Motor neuron (in vitro differentiated cells): ENCODE measurements at regions not wholly inside any gene's neighbourhood (a gene's known extent, or its start where the extent isn't known, plus 50 kb on each side); places are given as distances from the start of the nearest gene placed in this dataset.

Experiments
- ATAC-seq, 8 experiments: fragments of 200-7000 bp; cut with Tn5 transposase; replicated peaks in 6 of 8; 2 replicates each; pipeline ENCODE4 v1.8.0; 2021; ENCODE audit warnings: mild to moderate bottlenecking in 8 of 8, moderate library complexity in 8 of 8
- H3K27ac ChIP-seq, 2 donors: fragments of 250-450 bp; sonication (Bioruptor Pico); 2 replicates each; pipeline ENCODE4 v1.9.0; 2021; ENCODE audit warnings: antibody characterized with exemption in 2 of 2, mild to moderate bottlenecking in 2 of 2, moderate library complexity in 1 of 2
- H3K4me1 ChIP-seq, 2 donors: fragments of 250-450 bp; sonication (Bioruptor Pico); replicated peaks in 1 of 2; 2 replicates each; pipeline ENCODE4 v1.6.1; 2021; ENCODE audit warnings: antibody characterized with exemption in 2 of 2, mild to moderate bottlenecking in 2 of 2, moderate library complexity in 1 of 2
- H3K4me3 ChIP-seq, 5 donors: fragments of 250-450 bp; sonication (Bioruptor Pico); 2 replicates each; pipeline ENCODE4 v1.9.0; 2021; ENCODE audit warnings: antibody characterized with exemption in 5 of 5, mild to moderate bottlenecking in 5 of 5, moderate library complexity in 4 of 5
- WGBS, 10 experiments: fragments of 450-650 bp; shearing (Covaris generic); methylation state at CpG; one replicate each; pipeline ENCODE4 v1.0.0; 2022; 5-methylcytosine and 5-hydroxymethylcytosine counted together
- in situ Hi-C, 9 experiments: fragments of 400-800 bp; cut with MboI; loops; one replicate each; pipeline ENCODE4 v1.15.0; 2021; ENCODE audit warnings: low sequenced_read_pairs in 9 of 9, low pct_unique_long_range_greater_than_20kb in 2 of 9; ENCODE audit not compliant: unreplicated experiment in 9 of 9

DNA sequence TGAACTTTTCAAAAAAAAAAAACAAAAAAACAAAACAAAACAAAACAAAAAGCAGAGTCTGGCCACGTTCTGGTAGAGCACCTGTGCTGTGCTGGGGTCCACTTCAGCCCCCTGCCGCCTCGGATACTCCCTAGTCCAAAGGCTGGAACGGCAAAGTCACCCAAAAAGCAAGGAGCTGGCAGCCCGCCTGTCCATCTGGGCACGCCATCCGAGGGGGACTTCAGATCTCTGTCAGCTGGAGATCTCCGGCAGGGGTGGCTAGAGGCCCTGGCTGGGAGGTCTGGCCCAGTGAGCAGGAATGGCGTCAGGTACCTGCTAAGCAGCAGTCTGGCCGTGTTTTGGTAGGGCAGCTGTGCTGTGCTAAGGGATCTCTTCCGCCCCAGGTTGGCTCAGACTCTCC lies 152.3 kb upstream of the ZNF516 start:
- no peak for ATAC-seq
- no peak overlapping the region for H3K27ac ChIP-seq
- 30 to 100% (median 79%) methylated on average over 1 to 11 of the region's 11 CpGs; no CpG with 5 or more reads in 1 of the 10 experiments for WGBS, 10 experiments
- no peaks in the 10 kb centered on the region for H3K4me1 ChIP-seq
- in situ Hi-C loops, result no loop called here
- no peak overlapping the region for H3K4me3 ChIP-seq

DNA sequence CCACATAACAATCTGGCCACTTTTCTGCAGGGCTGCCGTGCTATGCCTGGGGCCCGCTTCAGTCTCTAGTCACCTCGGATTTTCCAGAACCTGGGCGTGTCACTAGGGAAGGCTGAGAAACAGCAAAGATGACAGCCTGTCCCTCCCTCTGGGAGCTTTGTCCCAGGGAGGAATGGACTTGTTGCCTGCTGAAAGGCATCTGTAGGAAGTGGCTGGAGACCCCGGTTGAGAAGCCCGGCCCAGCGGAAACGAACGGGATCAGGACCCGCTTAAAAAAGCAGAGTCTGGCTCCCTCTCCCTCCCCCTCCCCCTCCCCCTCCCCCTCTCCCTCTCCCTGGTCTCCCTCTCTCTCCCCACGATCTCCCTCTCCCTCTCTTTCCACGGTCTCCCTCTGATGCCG lies 149.5 kb upstream of the ZNF516 start:
- Histone ChIP-seq H3K4me3 (no peak overlapping the region), H3K27ac (no peak overlapping the region), H3K4me1 (no peaks in the 10 kb centered on the region)
- no peak for ATAC-seq
- 82 to 88% (median 82%) methylated on average over 2 to 4 of the region's 13 CpGs; no CpG with 5 or more reads in 7 of the 10 experiments for WGBS, 10 experiments
- in situ Hi-C loops, result no loop called here

DNA sequence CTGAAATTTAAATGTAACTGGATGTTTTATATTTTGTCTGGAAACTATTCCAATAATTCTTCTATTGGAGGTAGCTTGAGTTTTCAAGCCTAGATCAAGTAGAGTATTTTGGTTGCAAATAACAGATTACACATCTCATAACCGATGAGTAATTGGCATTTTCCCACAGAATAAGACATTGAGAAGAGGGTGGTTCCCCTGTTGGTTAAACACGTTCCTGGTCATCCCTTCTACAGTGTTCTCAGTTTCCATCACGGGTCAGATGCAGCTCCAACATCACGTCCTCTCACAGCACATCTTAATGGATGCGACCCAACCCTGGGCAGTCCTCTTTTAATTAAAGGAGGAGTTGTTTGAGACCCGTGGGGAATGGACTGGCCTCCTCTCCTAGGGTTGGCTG lies 149.0 kb upstream of the ZNF516 start:
- Histone ChIP-seq H3K27ac (no peak overlapping the region), H3K4me1 (peaks cover under 1 to 3% of the 10 kb centered on the region in 2 donors), H3K4me3 (no peak overlapping the region)
- in situ Hi-C loops, result no loop called here
- peak in 1 of 8 experiments; percentile 46 for ATAC-seq
- 36 to 100% (median 88%) methylated on average over 1 to 5 of the region's 6 CpGs; no CpG with 5 or more reads in 2 of the 10 experiments for WGBS, 10 experiments

DNA sequence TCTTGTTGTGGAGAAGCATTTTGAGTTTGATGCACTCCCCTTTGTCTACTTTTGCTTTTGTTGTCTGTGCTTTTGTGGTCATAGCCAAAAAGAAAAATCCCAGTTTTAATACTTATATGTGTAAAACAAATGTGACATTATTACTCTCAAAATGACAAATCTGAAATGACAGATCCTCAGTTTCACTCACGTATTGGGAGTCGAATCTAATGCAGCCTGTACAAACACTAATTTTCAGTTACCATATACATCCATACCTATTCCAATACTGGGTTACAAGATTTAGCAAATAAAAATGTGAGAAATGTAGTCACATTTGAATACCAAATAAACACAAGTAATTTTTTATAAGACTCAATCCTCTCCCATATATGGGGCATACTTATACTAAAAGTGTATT lies 148.2 kb upstream of the ZNF516 start:
- no peak overlapping the region for H3K4me3 ChIP-seq
- 58 to 100% (median 93%) methylated on average over 1 to 2 of the region's 2 CpGs; no CpG with 5 or more reads in 5 of the 10 experiments for WGBS, 10 experiments
- H3K4me1 ChIP-seq, result peaks cover 7 to 8% of the 10 kb centered on the region in 2 donors
- in situ Hi-C loops, result no loop called here
- no peak for ATAC-seq
- no peak overlapping the region for H3K27ac ChIP-seq

DNA sequence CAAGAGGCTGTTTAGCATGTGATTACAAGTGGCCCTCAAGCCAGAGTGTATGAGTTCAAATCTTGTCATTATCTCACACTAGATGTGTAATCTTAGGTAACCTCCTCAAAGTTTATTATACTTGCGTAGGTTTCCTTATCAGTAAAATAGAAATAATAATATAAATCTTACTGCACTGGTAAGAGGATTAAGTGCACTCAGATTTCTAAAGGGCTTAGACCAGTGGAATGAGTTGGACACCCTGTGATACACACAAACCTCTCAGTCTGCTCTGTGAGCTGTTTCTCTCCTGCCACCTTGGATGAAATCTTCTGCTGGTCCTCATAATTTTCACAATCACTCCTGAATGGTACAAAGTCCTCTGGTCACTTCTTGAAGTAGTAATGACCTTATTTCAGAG lies 145.4 kb upstream of the ZNF516 start:
- WGBS, 10 experiments, result 29 to 100% (median 100%) methylated on average over 1 of the region's 1 CpG; no CpG with 5 or more reads in 5 of the 10 experiments
- no peak for ATAC-seq
- no peak overlapping the region for H3K4me3 ChIP-seq
- no peak overlapping the region for H3K27ac ChIP-seq
- peaks cover 7 to 10% of the 10 kb centered on the region in 2 donors for H3K4me1 ChIP-seq
- in situ Hi-C loops, result no loop called here

DNA sequence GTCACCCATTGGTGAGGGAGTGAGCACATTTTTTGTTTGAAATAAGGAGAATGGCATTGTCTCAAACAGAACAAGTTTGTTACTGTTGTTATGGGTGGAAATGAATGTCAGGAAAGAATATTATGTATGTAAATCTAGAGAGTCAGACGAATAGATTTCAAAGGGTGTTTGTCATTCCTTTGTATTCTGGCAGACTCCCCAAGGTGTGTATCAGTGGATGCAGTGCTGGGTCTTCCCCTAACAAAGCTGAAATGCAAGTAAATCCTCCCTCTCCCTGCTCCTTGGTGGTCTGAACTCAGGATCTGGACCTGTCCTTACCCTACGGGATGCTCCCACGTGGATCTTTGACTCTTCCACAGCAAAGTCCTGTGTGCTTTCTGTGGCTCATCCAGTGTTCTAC lies 139.5 kb upstream of the ZNF516 start:
- no peak overlapping the region for H3K4me3 ChIP-seq
- WGBS, 10 experiments, result 0 to 60% (median 21%) methylated on average over 1 to 3 of the region's 3 CpGs; no CpG with 5 or more reads in 2 of the 10 experiments
- peak in 2 of 8 experiments; percentile 26 to 76 for ATAC-seq
- peaks cover 7 to 10% of the 10 kb centered on the region in 2 donors for H3K4me1 ChIP-seq
- in situ Hi-C loops, result no loop called here
- no peak overlapping the region for H3K27ac ChIP-seq

DNA sequence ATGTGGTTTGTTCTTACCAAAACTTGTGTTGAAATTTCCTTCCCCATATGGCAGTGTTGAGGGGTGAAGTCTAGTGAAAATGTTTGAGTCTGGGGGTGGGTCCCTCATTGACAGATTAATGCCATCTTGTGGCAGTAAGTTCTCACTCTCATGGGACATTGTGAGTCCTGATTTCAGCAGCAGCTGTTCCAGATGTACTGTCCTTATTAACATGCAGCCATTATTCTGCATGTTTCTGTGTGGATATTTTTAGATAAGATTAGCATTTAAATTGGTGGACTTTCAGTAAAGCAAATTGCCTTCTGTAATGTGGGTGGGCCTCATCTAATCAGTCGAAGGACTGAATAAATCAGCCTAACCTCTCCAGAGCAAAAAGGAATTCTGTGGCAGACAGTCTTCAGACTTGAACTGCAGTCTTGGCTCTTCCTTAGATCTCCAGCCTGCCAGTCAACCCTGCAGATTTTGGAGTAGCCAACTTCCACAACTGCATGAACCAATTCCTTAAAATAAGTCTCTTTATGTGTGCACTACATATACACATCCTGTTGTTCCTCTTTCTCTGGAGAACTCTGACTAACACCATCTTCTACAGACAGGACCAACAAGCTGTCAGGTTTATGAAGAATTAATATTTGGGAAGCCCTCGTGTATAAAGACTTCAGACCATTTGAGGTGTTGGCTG lies 138.7 kb upstream of the ZNF516 start:
- in situ Hi-C loops, result no loop called here
- ATAC-seq, result peak in 3 of 8 experiments; percentile 24 to 64 (median 42)

DNA sequence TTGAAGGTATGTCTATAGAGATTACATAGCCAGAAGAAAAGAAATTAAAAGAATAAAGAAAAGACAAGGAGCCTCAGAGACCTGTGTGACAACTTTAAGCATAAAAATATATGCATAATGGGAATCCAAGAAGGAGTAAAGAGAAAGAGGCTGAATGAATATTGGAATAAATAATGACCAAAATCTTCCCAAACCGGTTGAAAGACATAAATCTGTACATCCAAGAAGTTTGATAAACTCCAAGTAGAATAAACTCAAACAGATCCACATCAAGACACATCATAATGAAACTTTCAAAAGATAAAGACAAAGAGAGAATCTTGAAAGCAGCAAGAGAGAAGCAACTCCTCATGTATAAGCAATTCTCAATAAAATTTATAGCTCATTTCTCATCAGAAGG lies 132.4 kb upstream of the ZNF516 start:
- Histone ChIP-seq H3K4me3 (no peak overlapping the region), H3K27ac (no peak overlapping the region), H3K4me1 (peaks cover 6 to 8% of the 10 kb centered on the region in 2 donors)
- WGBS, 10 experiments, result 4 to 100% (median 83%) methylated on average over 1 of the region's 1 CpG; no CpG with 5 or more reads in 1 of the 10 experiments
- in situ Hi-C loops, result no loop called here
- no peak for ATAC-seq

More for the DNA sequence above, 138.7 kb upstream of the ZNF516 start:
- 10 to 86% (median 67%) methylated on average over 1 to 2 of the region's 2 CpGs; no CpG with 5 or more reads in 3 of the 10 experiments for WGBS, 10 experiments
- H3K27ac ChIP-seq, result no peak overlapping the region
- no peak overlapping the region for H3K4me3 ChIP-seq
- H3K4me1 ChIP-seq, result peaks cover 3 to 5% of the 10 kb centered on the region in 2 donors

DNA sequence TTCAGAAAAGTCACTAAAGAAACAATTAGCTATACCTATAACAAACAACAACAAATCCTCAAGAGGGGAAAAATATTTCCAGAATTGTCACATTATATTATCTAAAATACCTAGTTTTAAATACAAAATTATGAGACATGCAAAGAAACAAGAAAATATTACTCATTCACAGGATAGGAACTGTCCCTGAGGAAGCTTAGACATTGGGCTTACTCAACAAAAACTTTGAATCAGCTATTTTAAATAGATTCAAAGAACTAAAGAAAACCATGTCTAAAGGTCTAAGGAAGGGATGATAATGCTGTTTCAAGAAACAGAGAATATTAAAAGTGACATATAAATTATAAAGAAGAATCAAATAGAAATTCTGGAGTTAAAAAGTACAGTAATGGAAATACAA lies 131.9 kb upstream of the ZNF516 start:
- H3K4me3 ChIP-seq, result no peak overlapping the region
- ATAC-seq, result no peak
- in situ Hi-C loops, result no loop called here
- H3K27ac ChIP-seq, result no peak overlapping the region
- H3K4me1 ChIP-seq, result peaks cover 11 to 13% of the 10 kb centered on the region in 2 donors

DNA sequence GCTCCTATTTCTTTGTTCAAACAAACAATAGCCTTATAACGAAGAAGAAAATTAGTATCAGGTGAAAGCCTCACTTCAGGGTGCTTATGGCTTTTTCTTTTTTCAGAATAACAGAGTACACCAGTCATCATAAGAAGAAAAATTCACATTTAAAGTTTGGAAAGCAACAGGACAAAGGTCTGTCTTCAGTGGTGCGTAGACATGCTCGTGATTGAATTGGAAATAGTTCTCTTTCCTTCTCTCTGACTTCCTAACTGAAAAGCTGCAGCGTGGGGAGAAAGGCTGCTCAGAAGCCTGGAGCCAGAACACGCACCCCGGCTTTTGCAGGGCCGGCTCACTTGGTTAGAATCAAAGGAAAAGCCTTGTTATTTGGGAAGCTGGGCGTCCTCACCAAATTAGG lies 127.6 kb upstream of the ZNF516 start:
- Histone ChIP-seq H3K4me1 (peaks cover 42 to 43% of the 10 kb centered on the region in 2 donors), H3K27ac (peak overlapping the region in 1 of 2 donors; percentile 2), H3K4me3 (peak overlapping the region in 1 of 5 donors; percentile 10)
- in situ Hi-C loops, result no loop called here
- ATAC-seq, result no peak
- whole genome bisulfite sequencing, 10 experiments, result 16 to 83% (median 55%) methylated on average over 1 to 8 of the region's 8 CpGs; no CpG with 5 or more reads in 2 of the 10 experiments

DNA sequence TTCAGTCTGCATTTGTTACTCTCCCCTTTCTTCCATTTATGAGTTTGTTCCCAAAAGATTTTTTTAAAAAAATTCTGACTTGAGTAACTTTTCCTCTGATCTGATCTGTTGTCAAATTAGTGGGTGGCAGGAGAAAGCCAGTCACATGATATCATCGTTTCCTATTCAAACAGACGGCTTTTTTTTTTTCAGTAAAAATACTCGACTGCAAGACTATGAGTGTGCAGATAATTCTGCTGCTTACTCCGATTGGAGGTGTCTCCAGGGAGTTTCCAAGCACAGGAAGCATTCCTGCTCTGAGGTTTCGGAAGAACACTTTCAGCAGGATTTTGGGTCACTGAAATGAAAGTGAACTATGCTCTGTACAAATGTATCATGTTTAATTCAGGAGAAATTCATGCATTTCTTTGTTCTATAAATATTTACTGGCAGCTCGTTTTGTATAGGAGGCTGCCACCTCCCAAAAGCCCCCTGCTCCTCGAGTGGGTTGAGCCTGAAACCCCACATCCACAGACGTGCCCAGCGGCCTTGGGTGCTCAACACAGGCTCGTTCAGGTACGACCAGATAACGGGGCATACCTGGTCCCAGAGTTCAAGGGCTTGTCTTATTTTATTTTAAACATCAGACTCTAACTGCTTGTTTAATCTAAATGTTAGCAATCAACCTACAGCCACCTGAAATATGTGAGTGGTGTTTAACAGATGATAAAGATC lies 126.9 kb upstream of the ZNF516 start:
- Histone ChIP-seq H3K4me1 (peaks cover 42 to 43% of the 10 kb centered on the region in 2 donors), H3K27ac (peak overlapping the region in 1 of 2 donors; percentile 46), H3K4me3 (peak overlapping the region in 3 of 5 donors; percentile 6 to 26 (median 23))
- peak in 7 of 8 experiments; percentile 6 to 40 (median 35) for ATAC-seq
- in situ Hi-C loops, result no loop called here
- 0 to 79% (median 24%) methylated on average over 3 to 11 of the region's 12 CpGs; no CpG with 5 or more reads in 1 of the 10 experiments for WGBS, 10 experiments

DNA sequence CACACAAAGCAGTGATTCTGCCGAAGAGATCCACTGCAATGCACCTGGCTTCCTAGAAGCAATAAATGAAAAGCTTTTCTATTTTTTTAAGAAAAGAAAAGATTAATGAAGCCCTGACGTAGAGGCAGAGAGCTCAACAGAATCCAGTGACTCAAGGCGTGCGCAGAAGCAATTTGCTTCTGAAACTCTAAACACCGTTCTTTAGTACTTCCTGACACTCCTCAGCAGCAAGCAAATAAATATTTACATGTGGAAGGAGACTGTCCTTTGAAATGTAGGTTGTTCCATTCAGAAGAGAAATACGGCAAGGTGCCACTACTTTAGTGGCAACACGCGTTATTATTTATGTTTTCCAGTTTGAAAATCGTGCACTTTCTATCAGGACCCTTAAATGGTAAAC lies 126.2 kb upstream of the ZNF516 start:
- Histone ChIP-seq H3K4me1 (peaks cover 42 to 43% of the 10 kb centered on the region in 2 donors), H3K4me3 (peak overlapping the region; percentile 4 to 26 (median 6)), H3K27ac (peak overlapping the region in 1 of 2 donors; percentile 46)
- ATAC-seq, result peak in 6 of 8 experiments; percentile 8 to 47 (median 40)
- 2 to 53% (median 15%) methylated on average over 6 to 9 of the region's 9 CpGs; no CpG with 5 or more reads in 1 of the 10 experiments for WGBS, 10 experiments
- in situ Hi-C loops, result no loop called here
